ENCODE measurements at regions not wholly inside any gene's neighbourhood (a gene's known extent, or its start where the extent isn't known, plus 50 kb on each side); places are given as distances from the start of the nearest gene placed in this dataset.
"Not testable (repeated sequence)": the region's sequence is repeated elsewhere in the genome, so short reads cannot be mapped to it uniquely, and the experiment has no call there.

DNA sequence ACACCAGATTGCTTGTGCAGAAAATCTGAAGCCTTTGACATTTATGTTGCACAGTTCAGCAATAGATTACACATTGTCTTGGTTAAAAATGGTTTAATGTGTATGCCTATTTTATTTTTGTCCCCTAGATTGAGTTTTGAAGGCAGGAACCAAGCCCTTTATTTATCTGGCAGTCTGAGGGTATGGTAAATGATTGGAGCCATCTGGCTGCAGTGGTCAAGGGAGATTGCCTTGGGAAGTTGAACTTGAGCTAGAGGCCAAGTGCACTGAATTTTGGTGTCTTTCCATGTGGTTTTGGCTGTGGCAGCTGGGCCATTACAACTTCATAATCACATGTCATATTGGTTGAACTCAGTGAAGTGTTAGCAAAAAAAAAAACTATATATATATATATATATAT, 248.7 kb upstream of the C2CD4B start:
- DNase-seq: no peak

DNA sequence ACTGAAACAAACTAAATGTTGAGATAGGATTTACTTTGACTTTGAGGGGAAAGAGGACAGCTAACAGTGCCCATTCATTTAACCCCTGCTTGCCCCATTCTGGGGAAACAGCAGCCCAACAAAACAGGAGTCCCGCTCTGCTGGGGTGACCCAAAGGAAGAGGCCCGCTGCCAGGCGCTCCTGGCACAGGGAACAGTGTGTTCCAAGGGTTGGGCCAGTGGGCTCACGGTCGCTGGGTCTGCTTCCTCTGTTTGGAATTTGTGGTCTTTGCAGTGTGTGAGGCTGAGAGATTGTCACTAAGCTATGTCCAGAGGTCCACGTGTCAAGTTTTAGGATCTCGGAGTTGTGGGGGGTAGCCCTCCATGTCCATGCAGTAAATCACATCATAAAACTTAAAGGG, 250.4 kb upstream of the C2CD4B start:
- DNase-seq: no peak

DNA sequence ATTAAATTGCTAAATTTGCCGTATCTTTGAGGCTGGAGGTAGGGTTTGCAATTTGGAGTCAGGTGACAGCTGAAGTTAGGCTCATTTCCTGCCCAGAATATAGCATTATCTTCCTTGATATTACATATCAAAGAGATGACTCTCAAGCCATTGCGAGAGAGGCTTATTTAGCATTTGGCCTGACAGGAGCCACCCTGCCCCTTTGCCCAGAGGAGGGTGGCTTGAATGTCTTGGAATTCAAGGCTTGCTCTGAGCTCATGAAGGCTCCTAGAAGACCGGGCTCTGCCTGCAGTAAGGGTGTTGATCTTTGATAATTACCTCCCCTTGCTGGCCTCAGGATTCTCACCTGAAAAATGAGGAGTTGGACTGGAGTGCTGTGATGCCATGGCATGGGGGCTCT, 251.4 kb upstream of the C2CD4B start:
- DNase-seq: no peak

DNA sequence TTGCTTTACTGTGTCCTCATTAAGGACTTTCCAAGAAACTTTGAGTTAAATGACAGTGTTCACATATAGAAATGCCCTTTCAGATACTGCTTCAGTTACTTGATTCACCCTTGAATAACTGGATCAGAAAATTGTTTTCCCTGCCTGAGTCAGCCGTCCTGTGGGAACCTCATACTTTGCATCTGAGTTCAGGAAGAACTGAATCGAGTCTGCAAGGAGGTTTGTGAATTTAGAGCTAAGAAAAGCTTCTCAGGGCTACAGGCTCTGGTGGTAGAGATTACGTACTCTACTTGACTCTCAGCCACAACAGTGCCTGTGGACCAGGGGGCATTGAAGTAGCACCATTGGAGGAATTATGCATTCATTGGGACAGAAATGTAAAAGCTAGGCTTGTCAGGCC, 252.4 kb upstream of the C2CD4B start:
- DNase-seq: no peak

DNA sequence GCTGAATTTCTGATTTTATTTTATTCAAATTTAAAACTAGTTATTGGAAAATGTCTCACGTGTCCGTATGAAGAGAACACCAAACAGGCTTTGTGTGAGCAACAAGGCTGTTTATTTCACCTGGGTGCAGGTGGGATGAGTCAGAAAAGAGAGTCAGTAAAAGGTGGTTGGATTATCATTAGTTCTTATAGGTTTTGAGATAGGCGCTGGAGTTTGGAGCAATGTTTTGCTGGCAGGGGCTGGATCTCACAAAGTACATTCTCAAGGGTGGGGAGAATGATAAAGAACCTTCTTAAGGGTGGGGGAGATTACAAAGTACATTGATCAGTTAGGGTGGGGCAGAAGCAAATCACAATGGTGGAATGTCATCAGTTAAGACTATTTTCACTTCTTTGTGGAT, 253.4 kb upstream of the C2CD4B start:
- not testable (repeated sequence) for DNase-seq

DNA sequence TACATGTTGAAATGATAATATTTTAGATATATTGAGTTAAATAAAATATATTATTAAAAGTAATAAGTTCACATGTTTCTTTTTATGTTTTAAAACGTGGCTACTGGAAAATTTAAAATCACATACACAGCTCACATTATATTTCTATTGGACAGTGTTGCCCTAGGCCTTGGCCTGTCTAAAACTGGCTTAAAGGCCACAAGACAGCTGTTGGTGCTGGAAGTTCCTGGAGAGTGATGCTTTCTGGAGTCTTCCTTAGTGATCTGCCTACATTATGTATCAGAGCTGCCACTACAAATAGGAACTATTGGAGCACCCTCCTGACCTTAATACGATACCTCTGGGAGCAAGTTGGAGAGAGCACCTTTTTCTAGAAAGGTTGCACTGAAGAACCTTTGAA, 254.1 kb upstream of the C2CD4B start:
- no peak for DNase-seq

DNA sequence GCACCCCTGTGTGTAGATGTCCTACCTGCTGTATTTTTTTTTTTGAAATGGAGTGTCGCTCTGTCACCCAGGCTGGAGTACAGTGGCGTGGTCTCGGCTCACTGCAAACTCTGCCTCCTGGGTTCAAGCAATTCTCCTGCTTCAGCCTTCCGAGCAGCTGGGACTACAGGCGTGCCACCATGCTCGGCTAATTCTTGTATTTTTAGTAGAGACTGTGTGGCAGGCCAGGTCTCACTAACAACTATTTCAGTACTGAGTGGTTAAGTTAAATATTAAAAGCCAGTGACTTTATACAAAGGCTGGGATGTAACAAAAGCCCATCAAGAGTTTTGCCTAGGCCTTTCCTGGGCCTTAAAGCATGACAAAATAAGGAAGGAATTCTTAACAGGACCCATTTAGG, 255.3 kb upstream of the C2CD4B start:
- DNase-seq: not testable (repeated sequence)

DNA sequence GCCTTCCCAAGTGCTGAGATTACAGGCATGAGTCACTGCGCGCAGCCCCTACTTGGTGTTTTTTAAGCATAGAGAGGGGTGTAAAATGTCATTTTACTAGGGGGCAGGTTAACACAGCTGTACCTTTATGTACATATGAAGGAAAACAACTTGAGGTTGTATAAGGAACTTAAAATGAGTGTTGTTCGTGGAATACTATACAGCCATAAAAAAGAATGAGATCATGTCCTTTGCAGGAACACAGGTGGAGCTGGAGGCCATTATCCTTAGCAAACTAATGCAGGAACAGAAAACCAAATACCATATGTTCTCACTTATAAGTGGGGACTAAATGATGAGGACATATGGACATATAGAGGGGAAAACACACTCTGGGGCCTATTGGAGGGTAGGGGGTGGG, 256.2 kb upstream of the C2CD4B start:
- no peak for DNase-seq

DNA sequence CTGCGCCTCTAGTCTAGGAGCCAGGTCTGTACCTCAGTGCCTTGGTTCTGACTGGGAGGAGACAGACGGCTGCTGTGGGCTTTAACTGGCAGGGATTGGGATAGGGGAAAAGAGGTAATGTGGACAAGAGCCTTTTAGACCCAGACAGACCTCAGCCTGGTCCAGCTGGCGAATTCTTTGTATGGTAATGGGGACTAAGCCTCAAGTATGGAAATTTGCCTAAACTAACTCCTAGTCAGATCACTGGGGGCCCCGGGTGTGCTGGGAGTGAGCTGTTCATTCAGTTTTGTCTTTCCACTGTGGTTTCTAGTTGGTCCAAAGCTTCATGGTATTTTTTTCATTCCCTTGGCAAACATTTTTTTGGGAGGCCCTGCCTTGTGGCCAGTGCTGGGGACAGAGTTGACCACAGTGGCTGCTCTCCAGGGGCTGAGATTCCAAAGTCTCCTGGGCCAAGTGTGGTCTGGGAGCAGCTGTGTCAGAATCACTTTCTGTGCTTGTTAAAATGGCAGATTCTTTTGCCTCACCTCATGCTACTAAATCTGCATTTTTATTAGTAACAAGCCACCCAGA, 261.4 kb upstream of the C2CD4B start:
- no peak for DNase-seq

DNA sequence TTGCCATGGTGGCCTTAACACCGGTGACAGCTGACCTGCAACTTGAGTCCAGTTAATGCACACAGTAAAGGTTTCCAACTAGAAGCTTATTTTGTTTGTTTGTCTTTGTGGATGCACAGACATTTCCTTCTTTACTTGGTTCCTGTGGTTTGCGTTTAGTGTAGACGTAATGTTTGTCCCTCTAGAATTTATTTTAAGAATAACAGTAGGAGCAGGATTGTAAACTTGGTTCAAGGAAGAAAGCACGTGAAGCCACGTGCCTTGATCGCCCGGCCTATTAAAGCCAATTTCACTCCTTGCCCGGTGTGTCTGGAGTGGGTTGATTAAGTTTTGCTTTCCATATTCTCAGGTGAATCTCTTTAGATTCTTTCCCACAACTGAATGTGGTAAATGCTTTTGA, 263.2 kb upstream of the C2CD4B start:
- no peak for DNase-seq

DNA sequence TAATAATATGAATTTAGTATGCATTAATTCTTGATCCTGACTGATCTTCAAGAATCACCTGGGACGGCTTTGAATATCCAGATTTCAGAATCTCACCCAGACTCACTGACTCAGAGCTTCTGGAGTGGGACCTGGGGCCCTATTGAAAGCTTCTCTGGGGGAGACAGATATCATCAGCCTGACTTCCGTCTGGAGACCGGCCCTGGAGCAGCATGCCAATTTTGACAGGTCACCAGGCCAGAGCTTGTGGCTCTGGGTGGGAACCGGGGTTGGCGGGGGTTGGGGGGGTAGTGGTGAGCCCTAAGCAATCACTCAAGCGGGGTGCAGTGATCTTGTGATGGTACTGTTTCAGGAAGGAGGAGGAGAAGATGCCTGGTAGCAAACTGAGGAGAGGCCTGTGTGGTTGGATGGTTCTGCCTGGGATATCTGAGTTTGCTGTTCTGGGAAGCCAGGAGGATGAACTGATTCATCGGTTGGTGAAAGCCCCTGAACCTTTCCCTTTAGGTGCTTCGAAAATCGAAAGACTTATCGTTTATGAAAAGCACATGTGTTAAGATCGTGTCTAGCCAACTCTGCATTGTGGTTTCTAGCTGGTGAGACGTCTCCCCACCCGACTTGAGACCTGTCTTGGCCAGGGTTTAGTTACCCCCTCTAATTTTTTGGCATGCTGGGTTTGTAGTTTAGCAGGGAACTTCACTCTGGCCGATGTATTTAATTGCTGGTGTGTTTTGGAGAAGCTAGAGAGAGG, 263.9 kb upstream of the C2CD4B start:
- DNase-seq: no peak

DNA sequence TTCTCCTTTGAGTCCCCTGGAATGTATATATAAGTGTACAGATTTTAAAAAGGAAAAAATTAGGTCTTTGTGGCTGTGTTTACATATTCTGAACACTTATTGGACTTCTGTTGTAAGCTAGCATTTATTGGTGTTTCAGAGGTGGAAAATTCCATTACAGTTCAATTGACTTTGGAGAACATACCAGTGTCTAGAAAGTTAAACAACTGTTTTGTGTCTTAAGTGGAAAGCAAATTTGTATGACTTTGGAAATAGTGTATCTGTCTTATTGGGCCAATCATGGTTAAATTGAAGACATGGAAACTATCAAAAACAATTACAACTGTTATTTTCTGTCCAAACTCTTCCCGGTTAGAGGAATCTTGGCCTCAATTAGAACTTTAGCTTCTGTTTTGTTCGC, 265.0 kb upstream of the C2CD4B start:
- no peak for DNase-seq

DNA sequence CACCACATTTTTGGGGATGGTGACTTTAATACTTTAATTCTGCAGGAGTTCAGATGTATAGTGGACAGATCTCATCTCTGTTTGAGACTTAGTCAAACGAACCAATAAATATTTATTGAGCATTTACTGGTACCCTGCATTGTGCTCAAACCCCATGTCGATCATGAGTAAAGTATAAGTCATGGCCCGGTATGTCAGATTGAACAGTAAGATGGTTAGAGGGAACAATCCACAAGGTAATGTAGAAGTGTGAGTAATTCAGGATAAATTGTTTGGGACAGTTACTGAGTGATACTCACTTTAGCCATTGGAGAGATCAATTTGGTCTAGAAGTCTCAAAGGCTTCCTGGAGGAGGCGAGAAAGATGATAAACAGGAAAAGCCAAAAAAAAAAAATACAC, 265.5 kb upstream of the C2CD4B start:
- no peak for DNase-seq

DNA sequence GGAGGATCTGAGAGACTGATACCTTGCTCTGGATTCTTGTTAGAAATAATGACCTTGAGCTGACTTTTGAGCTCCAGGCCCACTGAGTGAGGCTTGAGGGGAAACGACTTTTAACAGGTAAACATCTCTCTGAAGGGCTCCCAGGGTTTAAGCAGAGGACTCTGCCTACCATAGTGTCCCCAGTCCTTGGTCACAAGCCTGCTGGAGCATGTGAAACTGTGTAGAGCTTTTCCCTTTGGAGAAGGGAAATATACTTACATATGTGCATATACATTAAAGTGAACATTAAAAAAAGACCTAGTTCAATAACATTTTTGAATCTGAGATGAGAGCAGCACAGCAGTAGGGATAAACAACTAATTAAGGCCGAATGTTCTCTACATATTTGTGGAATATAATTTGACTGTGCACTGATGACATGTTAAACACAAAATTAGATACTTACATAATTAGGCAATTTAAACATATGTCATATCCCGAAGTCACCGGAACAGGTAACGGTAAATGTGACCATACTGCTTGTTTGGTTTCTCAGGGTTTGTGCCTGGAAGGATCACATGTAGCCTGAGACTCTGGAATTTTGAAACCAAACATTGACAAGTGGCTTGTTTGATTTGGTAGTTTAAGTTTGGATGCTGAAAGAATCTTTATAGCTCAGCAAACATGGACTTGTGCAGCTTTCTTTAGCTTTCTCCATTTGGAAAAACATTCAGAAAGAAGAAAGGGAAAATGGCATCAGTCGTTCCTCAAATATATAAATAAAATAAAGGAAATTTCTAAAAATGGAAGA, 266.1 kb upstream of the C2CD4B start:
- no peak for DNase-seq

DNA sequence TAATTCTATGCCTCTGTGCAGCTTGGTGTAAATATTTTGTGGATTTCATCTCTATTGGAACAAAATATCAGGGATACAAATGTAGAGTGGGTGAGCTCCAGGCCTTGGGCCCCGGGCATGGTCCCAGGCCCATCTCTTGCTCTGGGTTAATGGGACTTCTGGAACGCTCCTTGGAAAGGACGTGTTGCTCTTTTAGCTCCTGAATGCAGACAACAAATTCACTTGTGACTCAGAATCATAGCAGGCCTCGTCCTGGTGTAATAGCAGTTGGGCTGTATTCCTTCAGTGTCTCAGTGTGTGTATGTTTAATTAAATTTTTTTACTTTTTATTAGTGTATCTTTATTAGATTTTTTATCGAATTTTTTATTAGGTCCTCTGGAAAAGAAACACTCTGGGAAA, 266.7 kb upstream of the C2CD4B start:
- DNase-seq: no peak

DNA sequence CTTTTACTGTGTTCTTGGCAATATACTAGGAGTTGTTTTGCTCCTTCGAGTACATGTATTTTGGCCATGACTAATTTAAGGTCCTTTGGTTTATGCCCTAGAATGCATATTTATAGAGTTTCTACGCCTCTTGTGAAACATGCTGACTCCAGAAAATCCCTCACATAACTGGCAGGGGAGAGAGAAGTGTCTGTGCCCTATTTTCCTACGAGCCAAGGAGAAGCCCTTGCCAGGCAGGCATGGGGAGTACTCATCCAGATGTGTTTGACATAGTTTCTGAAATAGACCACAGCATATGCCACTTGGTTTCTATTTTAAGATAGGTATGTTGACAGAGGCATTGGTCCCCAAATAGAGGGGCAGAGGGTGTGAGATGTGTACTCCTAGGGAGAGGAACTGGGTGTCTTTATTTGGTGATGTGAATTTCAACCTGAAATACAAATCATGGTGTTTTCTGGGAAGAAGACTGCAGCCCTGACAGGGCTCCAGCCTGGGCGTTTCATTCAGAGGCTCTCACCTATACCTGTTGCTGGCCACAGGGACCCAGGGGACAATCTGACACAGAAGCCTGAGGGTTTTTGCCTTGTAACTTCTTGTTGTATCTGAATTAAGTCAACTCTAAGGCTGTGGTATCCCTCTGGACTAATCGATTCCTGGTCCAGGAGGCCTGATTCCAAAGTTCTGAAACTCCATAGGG, 267.8 kb upstream of the C2CD4B start:
- no peak for DNase-seq

DNA sequence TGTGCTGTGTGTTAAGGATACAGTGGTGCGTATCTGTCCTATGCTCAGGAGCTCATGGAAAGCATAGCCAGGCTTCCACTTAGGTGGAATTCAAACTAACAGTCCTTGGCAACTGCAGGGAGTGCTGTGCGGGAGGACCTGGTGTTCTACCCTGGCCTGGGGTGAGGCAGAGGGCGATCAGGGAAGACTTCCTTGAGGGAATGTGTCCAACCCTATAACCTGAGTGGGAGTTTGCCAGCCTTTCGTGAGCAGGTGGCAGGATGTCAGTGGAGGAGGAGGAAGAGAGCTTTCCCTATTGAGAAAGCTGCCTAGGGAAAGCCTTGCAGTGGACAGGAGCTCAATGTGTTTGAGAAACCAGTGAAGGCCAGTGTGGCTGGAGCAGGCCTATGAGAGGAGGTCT, 271.1 kb upstream of the C2CD4B start:
- DNase-seq: no peak

DNA sequence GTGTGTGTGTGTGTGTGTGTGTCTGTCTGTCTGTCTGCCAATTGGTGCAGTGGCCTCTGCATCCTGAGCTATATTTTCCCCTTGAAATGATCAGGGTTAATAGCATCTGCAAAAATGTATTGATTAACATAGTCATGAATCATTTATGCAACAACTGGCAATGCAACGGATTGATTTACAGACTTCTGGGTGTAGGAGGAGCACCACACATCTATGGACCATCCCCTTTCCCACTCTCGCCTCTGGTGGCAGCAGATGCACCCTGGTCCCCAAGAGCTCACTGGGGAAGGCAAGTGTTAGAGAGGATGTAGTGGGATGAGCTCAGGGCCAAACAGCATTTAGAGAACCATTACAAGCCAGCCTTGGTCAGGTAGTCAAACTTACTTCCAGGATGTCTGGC, 272.7 kb upstream of the C2CD4B start:
- DNase-seq: no peak

DNA sequence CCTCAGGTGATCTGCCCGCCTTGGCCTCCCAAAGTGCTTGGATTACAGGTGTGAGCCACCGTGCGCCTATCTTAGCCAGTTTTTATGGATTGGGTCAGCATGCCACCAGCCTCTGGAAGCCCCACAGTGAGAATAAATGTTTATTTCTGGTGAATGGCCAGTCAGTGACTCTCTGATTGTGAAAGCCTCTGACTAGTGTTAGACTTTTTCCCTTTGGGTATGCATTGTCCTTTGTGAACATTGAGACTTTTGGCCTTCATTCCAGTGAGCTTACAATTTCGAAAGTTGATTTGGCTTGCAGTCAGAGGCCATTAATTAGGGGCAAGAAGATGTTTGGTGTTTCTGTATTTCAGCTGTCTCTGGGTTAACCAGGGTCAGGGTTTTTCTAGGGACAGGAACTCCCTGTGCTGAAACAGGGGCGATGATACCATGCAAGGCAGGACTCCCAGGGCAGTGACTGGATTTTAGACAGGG, 274.5 kb upstream of the C2CD4B start:
- DNase-seq: no peak

DNA sequence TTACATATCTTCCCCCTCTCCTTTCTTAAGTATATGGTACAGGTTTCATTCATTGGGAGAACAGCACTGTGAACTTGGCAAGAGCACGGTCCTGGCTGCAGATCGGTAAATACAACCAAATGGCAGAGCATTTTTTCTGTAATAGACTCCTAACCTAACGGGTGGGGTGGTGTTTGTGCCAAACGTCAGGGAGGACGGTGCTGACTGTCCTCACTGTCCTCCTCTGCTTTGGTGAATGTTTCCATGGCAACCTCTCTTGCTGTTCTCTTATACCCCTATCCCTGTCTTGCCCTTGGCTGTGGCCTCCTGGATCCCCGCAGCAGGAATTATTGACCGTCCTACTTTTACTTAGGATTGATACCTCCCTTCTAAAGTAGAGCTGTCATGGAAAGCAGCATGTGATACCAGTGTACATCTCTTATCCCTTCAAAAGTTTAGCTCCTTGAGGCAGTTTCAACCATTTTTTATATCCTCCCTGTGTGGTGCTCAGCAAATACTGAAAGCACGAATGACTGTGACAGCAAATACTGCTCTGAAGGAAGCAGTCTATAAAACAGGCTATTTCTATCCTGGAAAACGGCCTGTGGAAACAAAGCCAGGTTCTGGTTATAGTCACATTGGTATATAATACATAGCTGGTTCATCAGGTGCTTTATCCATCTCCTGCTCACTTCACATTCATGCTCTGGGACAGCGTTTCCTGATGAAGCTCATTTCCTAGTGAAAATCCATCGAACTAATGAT, 275.4 kb upstream of the C2CD4B start:
- no peak for DNase-seq

DNA sequence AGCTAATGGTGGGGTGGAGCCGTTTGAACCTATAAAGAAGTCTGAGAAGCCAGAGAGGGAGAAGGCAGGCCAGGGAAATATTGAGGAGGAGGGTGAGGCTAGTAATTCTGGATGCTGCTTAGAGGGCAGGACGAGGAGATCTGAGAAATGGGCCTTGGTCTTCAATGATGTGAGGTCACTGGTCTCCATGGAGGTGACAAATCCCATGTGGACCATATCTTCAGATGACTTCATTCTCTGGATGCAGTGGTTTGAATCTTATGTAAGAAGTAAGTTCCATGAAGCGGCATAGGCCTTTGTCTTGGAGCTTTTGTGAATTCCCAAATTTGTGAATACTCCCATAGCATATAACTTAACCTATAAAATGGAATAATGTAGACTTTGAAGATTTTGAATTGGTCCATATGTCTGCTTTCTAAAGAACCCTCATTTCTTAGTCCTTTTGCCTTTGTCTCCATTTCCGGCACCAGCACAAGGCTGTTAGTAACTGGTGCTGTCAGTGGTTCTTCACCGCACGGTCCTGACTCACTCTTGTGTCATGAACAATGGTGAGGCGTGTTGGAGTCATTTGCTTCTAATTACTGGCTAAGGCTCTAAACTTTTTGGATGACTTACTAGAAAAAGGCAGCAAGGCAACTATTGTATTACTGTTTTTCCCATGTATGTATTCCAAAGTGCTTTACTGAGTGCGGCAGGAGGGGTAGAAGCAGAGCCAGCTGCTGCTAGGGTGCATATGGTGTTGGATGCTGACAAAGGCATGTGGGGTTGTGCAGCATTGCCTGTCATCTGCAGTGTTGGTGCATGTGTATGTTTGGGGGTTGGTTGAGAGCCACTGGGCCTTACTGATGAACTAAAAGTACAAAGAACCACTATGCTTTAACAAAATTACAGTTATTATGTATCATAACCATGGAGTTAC, 279.3 kb upstream of the C2CD4B start:
- DNase-seq: no peak

DNA sequence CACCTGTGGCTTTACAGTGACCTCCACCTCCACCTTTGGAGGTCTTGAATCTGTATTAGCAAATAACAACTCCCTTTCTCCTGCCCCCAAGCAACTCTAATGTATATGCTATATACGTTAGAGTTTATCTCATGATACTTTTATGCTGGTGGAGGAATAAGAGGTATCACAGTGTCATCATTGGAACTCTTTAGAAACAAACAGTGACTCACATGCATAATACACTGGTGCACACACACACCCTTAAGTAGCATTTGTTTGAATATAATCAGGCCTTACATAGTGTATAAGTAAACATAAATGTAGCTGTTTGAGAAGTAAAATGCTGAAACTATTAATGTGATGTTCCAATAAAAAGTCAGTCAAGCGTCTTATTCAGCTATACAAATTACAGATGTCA, 280.2 kb upstream of the C2CD4B start:
- no peak for DNase-seq
